GM18519 (cell line): ENCODE measurements at regions not wholly inside any gene's neighbourhood (a gene's known extent, or its start where the extent isn't known, plus 50 kb on each side); places are given as distances from the start of the nearest gene placed in this dataset.
A peak's percentile ranks its signal among the peaks of the same experiment; 100 is the strongest.

ENCODE experiments used
- ATAC-seq: cut with Tn5 transposase; IDR thresholded peaks from one replicate; pipeline ENCODE4 v1.9.1; 2021; ENCODE audit warnings: mild to moderate bottlenecking, moderate library complexity; ENCODE audit not compliant: unreplicated experiment, low FRiP score

- no peak for ATAC-seq
Measured at GRCh38 chr9:8011974-8012373, 212.4 kb upstream of the DMAC1 start.

- no peak for ATAC-seq
Measured at GRCh38 chr9:7996558-7996957, 197.0 kb upstream of the DMAC1 start.

DNA sequence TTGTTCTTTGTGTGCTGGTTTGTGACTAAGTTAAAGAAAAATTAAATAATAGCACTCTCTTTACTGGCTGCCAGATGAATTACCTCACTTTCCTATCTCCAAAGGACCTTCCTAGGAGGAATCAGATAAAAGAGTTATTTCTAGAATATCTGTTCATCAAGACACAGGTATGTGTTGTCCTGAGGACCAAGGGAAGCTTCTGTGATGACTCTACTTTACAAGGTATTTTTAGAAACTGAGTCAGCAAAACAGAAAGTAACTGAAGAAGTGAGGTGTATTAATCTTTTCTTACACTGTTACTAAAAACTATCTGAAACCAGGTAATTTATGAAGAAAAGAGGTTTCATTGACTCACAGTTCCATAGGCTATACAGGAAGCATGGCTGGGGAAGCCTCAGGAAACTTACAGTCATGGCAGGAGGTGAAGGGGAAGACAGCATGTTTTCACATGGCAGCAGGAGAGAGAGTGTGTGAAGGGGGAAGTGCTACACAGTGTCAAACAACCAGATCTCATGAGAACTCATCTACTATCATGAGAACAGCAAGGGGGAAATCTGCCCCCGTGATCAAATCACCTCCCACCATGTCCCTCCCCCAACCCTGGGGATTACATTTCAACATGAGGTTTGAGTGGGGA, 189.2 kb upstream of the DMAC1 start:
- peak; percentile 47 for ATAC-seq

GRCh38 chr9:7984692-7985091, 185.1 kb upstream of the DMAC1 start:
- ATAC-seq = no peak

DNA sequence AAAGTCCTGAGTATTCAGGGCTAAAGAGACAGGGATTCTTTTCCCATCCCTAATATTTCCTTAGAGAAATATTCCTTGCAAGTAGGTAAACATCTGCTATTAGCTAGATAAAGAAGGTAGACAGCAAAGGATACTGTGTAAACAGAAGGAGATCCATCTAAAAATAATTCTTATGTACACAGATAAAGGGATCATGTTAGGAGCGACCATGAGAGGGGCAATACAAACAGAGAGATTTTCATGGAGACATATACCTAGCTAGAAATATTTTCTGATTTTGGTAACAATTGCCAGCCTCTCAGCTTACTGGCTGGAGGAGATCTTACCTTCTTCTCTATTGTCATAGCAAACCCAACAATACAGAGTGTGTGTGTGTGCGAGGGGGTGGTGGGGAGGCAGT, 184.6 kb upstream of the DMAC1 start:
- no peak for ATAC-seq

- ATAC-seq = no peak
Measured at GRCh38 chr9:7983490-7983889, 183.9 kb upstream of the DMAC1 start.

DNA sequence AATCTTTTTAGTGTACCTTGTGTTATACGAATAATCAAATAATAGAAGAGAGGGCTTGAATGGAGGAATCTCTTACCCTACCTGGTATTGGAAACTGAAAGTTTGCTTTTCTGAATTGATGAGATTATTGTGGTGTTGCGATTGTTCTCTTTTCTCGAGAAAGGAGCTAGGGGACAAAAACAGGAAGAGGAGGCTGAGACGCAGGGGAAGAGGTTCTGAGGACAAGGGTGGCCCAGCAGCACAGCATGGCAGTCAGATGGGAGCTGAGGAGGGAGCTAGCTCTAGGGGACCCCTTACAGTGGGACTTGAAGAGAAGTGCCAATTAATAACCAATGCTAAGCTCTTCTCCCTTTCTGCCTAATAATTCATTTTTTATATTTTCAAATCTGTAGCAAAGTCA, 183.3 kb upstream of the DMAC1 start:
- ATAC-seq = no peak

DNA sequence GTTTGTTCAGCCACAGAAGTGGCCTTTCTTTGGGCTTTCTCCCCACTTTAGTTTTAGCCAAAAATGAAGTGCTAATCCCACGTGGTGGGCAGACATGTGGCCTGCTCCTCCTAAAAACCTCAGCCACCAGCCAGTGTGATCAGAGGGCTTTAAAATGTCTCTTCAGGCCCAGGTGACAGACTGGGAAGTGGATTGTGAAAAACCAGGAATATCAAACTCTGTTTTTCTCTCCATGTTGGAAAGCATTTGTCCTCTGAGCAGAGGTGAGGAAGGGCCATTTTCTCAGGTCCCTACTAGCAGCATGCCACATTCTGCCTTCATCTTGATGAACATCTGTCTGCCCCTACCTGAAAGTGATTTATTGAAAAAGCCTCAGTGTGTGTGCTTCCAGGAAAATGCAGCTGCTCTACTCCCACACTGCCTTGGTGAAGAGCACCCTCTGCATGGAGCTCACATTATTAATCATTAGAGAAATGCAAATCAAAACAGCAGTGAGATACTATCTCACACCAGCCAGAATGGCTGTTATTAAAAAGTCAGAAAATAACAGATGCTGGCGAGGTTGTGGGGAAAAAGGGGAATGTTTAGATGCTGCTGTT, 181.2 kb upstream of the DMAC1 start:
- ATAC-seq = no peak

GRCh38 chr9:7980041-7980440, 180.5 kb upstream of the DMAC1 start:
- no peak for ATAC-seq

GRCh38 chr9:7979611-7980010, 180.0 kb upstream of the DMAC1 start:
- ATAC-seq = no peak

DNA sequence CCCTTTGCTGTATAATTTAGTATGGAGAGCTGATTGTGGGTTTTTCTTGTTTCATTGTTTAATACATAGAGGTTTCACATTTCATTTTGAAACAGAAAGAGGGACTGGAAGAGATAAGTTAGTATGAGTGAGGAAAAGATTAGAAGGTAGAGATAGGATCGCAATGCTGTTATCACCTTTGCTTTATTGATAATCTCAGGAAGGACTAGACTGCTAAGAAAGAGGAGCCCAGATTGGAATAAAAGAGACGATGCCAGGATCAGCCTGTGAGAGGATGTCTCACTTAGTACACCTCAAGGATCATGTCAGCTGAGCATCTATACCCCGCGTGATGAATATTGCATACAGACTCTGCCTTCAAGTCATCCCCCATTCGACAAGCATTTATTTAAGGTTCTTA, 178.0 kb upstream of the DMAC1 start:
- no peak for ATAC-seq

GRCh38 chr9:7976856-7977255, 177.3 kb upstream of the DMAC1 start:
- ATAC-seq = no peak

- ATAC-seq = peak; percentile 95
Measured at GRCh38 chr9:7976167-7976755, 176.7 kb upstream of the DMAC1 start.

GRCh38 chr9:7975336-7975735, 175.8 kb upstream of the DMAC1 start:
- no peak for ATAC-seq

DNA sequence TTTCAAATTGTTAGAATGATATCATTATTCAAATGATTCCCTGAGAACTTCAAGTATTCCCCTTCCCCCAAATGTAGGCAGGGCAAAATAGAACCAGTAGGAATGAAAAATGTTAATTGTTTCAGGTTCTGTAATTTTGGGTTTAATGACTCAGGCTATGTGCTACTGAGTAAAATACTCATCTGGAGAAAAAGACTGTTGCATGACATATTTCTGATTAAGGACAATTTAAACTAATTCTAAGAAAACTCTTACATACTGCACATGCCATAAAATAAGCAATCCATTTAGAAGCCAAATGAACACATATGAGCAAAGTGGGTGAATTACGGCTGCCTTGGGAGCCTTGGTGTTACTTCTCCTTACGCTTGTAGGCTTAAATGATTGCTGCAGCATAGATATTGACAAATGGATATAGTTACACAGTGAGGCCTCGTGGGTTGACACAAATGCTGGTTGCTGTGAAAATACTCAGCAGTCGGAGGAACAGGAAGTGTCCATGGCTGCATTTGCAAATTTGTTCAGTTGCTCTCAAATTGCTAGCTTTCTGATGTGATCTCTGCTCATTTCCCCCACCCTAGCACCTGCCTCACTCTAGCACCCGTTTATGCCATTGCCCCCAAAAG, 174.9 kb upstream of the DMAC1 start:
- ATAC-seq = peak; percentile 35

GRCh38 chr9:7973123-7973522, 173.5 kb upstream of the DMAC1 start:
- ATAC-seq = no peak

DNA sequence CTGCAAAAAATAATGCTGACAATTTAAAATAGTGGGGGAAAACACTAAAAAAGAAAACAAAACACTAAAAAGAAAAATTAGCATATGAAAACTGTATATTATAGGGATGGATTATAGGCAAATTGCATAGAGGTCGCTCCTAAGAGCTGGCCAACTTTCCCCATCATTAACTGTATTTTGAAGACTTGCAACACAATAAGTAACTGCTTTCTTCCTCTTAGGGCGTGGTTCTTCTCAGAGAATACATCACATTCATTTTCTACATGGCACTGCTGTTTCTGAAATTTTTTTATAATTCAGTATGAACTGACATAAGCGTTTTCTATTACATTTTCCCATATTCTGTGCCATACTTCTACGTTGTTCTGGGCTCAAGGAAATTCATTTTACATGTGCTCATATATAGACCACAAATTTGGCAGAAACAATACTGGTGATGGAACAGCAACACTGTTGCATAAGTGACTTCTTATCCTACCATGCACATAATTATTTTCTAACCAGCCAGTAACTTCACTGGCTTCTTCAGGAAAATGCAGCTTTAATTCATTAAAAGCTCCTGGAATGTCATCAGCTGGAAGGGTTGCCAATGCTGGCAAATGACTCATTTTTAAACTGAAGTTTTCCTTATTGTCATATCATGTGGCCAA, 171.2 kb upstream of the DMAC1 start:
- ATAC-seq = no peak

- ATAC-seq = no peak
Measured at GRCh38 chr9:7968687-7969086, 169.1 kb upstream of the DMAC1 start.

DNA sequence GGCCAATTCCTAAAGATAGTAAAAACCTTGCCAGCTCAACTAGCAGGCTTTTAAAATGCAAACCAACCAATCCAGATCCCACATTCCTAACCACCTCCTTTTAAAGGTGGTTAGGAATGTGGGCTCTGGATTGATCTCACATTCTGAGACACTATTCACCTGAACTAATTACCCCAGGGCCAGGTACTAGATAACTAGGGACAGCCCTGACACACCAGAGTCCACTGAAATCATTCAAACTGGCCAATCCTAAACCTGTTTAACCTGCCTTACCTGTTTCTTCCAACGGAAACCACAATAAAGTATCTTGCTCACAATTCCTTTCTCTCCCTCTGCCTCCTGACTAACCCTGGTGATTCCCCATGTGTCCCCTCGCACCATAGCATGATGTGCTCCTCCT, 168.3 kb upstream of the DMAC1 start:
- ATAC-seq = no peak

DNA sequence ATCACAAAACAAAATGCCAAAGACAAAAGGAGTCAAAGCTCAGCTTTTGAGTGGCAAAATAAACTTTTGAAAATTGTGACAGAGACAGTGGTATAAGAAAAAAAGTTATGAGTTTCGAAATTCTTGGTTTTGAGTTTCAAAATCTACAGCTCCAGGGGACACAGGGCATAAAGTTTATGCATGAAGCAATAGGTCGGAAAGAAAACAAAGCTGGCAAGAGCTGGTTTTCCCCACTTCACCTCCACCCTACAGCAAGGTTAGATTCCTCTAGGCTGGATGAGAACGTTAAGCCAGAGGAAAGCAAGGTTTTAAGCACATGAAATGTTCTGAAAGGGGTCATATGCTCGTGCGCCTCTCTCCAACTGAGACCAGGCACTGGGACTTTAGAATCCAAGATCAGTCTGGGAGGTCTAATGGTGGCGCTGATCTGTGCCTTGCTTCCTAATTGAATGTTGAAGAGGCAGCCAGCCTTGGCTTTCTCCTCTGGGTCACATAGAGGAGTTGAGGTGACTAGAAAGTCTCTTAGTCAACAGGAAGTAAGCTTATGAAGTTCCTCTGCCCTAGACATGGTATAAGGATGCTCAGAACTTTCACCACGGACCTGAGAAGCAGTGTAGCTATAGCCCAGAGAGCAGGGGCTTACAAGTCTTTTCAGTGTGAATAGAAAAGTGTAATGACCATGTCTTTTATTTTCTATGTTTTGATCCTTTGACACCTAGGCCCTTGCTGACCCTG, 167.7 kb upstream of the DMAC1 start:
- ATAC-seq = no peak

DNA sequence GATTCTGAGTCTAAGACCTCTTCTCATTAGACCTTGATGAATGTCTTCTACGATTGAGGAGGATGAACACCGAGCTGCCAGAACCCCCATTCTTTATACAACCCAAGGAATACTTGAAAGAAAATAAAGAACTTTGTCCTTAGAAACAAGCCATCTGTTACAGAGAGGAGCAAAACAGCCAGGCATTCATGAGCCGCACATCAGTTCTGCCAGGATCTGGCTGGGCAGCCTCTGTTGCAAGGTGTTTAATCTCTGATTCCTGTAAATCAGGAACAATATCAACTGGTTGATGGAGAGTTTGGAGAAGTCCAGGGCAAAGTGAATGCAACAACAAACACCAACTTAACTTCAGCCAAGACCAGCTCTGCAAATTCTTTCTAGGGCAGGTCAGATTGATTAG, 165.5 kb upstream of the DMAC1 start:
- no peak for ATAC-seq
